Activated T-cell treated with anti-CD3 and anti-CD28 coated beads, Interleukin-2, amount 50 U/mL, for 24 hours (primary cell): ENCODE measurements at regions not wholly inside any gene's neighbourhood (a gene's known extent, or its start where the extent isn't known, plus 50 kb on each side); places are given as distances from the start of the nearest gene placed in this dataset.
"Not testable (repeated sequence)": the region's sequence is repeated elsewhere in the genome, so short reads cannot be mapped to it uniquely, and the experiment has no call there.

Experiments used
- DNase-seq: peaks from one replicate; pipeline ENCODE4 v3.0.0-alpha.2; 2020
- H3K27ac Mint-ChIP-seq: 2 replicates; pipeline ENCODE4 v1.8.0; 2020; ENCODE audit warnings: mild to moderate bottlenecking, mixed read lengths
- H3K27me3 Mint-ChIP-seq: 2 replicates; pipeline ENCODE4 v1.8.0; 2020; ENCODE audit warnings: mixed read lengths
- H3K36me3 Mint-ChIP-seq: 2 replicates; pipeline ENCODE4 v1.8.0; 2020; ENCODE audit warnings: low read depth, mixed read lengths
- H3K4me1 Mint-ChIP-seq: 2 replicates; pipeline ENCODE4 v1.8.0; 2020; ENCODE audit warnings: low read depth, mixed read lengths
- H3K4me3 Mint-ChIP-seq: 2 replicates; pipeline ENCODE4 v1.8.0; 2020; ENCODE audit warnings: mild to moderate bottlenecking, moderate library complexity, mixed read lengths
- H3K9me3 Mint-ChIP-seq: 2 replicates; pipeline ENCODE4 v1.8.0; 2020; ENCODE audit warnings: mixed read lengths

- Mint-ChIP-seq H3K27ac (no peak overlapping the region), H3K4me3 (no peak overlapping the region), H3K9me3 (peaks cover 13% of the 10 kb centered on the region), H3K27me3 (peaks cover 9% of the 10 kb centered on the region), H3K4me1 (no peaks in the 10 kb centered on the region), H3K36me3 (no peaks in the 10 kb centered on the region)
- no peak for DNase-seq
These were observed 151.7 kb upstream of the HDDC2 start for GRCh38 chr6:125453516-125453915.

- no peaks in the 10 kb centered on the region for H3K4me1 Mint-ChIP-seq
- H3K27ac Mint-ChIP-seq = no peak overlapping the region
- DNase-seq = no peak
- H3K4me3 Mint-ChIP-seq = no peak overlapping the region
- peaks cover 8% of the 10 kb centered on the region for H3K27me3 Mint-ChIP-seq
- H3K36me3 Mint-ChIP-seq = no peaks in the 10 kb centered on the region
- peaks cover 18% of the 10 kb centered on the region for H3K9me3 Mint-ChIP-seq
These were observed 152.6 kb upstream of the HDDC2 start for GRCh38 chr6:125454351-125454750.

- not testable (repeated sequence) for DNase-seq
These were observed 156.7 kb upstream of the HDDC2 start for GRCh38 chr6:125458493-125458892.

GRCh38 chr6:125465332-125465731, 163.6 kb upstream of the HDDC2 start:
- DNase-seq = not testable (repeated sequence)

More at GRCh38 chr6:125458493-125458892, 156.7 kb upstream of the HDDC2 start:
- H3K27ac Mint-ChIP-seq, H3K36me3 Mint-ChIP-seq, H3K4me3 Mint-ChIP-seq, H3K27me3 Mint-ChIP-seq, H3K4me1 Mint-ChIP-seq: not testable (repeated sequence)
- H3K9me3 Mint-ChIP-seq = peaks cover 13% of the 10 kb centered on the region

GRCh38 chr6:125469915-125470314, 168.1 kb upstream of the HDDC2 start:
- no peak overlapping the region for H3K4me3 Mint-ChIP-seq
- H3K9me3 Mint-ChIP-seq = peaks cover 2% of the 10 kb centered on the region
- no peak for DNase-seq
- H3K36me3 Mint-ChIP-seq = no peaks in the 10 kb centered on the region
- H3K27ac Mint-ChIP-seq = no peak overlapping the region
- H3K27me3 Mint-ChIP-seq = peaks cover 27% of the 10 kb centered on the region
- no peaks in the 10 kb centered on the region for H3K4me1 Mint-ChIP-seq

More at GRCh38 chr6:125465332-125465731, 163.6 kb upstream of the HDDC2 start:
- not testable (repeated sequence) for H3K36me3 Mint-ChIP-seq, H3K4me1 Mint-ChIP-seq, H3K4me3 Mint-ChIP-seq, H3K9me3 Mint-ChIP-seq, H3K27ac Mint-ChIP-seq
- peaks cover 26% of the 10 kb centered on the region for H3K27me3 Mint-ChIP-seq

DNA sequence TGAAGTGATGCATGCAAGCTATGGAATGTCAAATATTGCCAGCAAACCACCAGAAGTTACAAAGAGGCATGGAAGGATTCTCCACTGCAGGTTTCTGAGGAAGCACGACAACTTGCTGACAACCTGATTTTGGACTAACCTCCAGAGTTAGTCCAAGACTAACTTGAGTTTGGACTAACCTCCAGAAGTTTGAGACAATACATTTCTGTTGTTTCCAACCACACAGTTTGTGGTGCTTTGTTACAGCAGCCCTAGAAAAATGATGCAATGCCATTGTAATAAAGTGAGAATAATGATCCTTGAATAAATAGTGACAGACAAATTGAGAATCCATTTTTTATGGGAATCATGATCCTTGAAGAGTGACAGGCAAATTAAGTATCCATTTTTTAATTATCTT, 169.9 kb upstream of the HDDC2 start:
- peaks cover 21% of the 10 kb centered on the region for H3K27me3 Mint-ChIP-seq
- no peaks in the 10 kb centered on the region for H3K4me1 Mint-ChIP-seq
- no peaks in the 10 kb centered on the region for H3K9me3 Mint-ChIP-seq
- no peaks in the 10 kb centered on the region for H3K36me3 Mint-ChIP-seq
- no peak for DNase-seq
- no peak overlapping the region for H3K4me3 Mint-ChIP-seq
- no peak overlapping the region for H3K27ac Mint-ChIP-seq

DNA sequence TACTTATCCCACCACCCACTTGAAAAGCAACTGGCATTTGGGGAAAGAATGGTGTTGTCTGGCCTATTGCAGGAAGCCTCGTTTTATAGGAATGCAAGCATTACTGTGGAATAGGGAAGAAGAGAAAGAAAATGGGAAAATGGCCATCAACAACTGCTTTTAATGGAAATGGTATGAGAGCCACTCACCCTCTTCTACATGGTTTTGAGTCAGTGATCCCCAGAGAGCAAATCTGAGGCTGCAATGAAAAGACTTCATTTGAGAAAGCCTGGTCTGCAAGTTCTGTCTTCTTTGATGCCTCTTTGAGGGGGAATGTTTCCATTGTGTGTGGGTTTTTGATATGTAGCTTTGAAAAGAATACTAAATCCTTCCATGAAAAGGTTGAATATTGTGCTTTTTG, 172.3 kb upstream of the HDDC2 start:
- H3K4me3 Mint-ChIP-seq = no peak overlapping the region
- no peaks in the 10 kb centered on the region for H3K4me1 Mint-ChIP-seq
- H3K27me3 Mint-ChIP-seq = peaks cover 8% of the 10 kb centered on the region
- no peak for DNase-seq
- H3K27ac Mint-ChIP-seq = no peak overlapping the region
- H3K36me3 Mint-ChIP-seq = no peaks in the 10 kb centered on the region
- no peaks in the 10 kb centered on the region for H3K9me3 Mint-ChIP-seq

GRCh38 chr6:125477156-125477555, 175.4 kb upstream of the HDDC2 start:
- Mint-ChIP-seq H3K9me3 (no peaks in the 10 kb centered on the region), H3K4me3 (no peak overlapping the region), H3K27ac (no peak overlapping the region), H3K36me3 (no peaks in the 10 kb centered on the region), H3K27me3 (peaks cover 3% of the 10 kb centered on the region), H3K4me1 (no peaks in the 10 kb centered on the region)
- no peak for DNase-seq

- H3K27ac Mint-ChIP-seq = no peak overlapping the region
- DNase-seq = no peak
These were observed 176.1 kb upstream of the HDDC2 start for GRCh38 chr6:125477844-125478243.

GRCh38 chr6:125480146-125480545, 178.4 kb upstream of the HDDC2 start:
- no peak for DNase-seq
- H3K27me3 Mint-ChIP-seq = peaks cover 13% of the 10 kb centered on the region

More at GRCh38 chr6:125477844-125478243, 176.1 kb upstream of the HDDC2 start:
- Mint-ChIP-seq H3K27me3 (peaks cover 3% of the 10 kb centered on the region), H3K9me3 (no peaks in the 10 kb centered on the region), H3K4me1 (no peaks in the 10 kb centered on the region), H3K36me3 (no peaks in the 10 kb centered on the region), H3K4me3 (no peak overlapping the region)

DNA sequence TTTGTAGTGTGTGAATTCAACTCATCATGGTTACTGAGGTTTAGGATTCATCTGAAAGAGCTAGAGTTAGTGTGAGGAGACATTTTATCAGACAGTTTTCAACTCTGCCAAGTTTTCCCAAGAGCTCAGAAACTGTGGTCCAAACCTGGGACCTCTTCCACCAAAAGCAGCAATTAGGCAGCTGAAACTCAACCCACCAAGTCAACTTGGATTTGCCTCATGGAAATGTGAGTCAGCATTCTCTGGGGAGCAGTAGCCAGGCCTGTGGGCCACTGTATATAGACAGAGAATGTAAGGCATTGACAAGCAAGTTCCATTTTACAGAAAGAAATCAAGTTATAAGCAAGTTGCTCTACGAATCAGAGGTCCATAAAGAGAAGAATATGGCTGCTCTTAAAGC, 178.8 kb upstream of the HDDC2 start:
- no peak for DNase-seq
- H3K36me3 Mint-ChIP-seq = no peaks in the 10 kb centered on the region
- no peaks in the 10 kb centered on the region for H3K9me3 Mint-ChIP-seq
- peaks cover 13% of the 10 kb centered on the region for H3K27me3 Mint-ChIP-seq
- no peak overlapping the region for H3K4me3 Mint-ChIP-seq
- H3K27ac Mint-ChIP-seq = no peak overlapping the region
- no peaks in the 10 kb centered on the region for H3K4me1 Mint-ChIP-seq

More at GRCh38 chr6:125480146-125480545, 178.4 kb upstream of the HDDC2 start:
- no peaks in the 10 kb centered on the region for H3K9me3 Mint-ChIP-seq
- no peak overlapping the region for H3K27ac Mint-ChIP-seq
- no peaks in the 10 kb centered on the region for H3K36me3 Mint-ChIP-seq
- no peaks in the 10 kb centered on the region for H3K4me1 Mint-ChIP-seq
- H3K4me3 Mint-ChIP-seq = no peak overlapping the region

GRCh38 chr6:125481056-125481455, 179.3 kb upstream of the HDDC2 start:
- no peaks in the 10 kb centered on the region for H3K36me3 Mint-ChIP-seq
- peaks cover 13% of the 10 kb centered on the region for H3K27me3 Mint-ChIP-seq
- DNase-seq = no peak
- H3K4me1 Mint-ChIP-seq = no peaks in the 10 kb centered on the region
- H3K9me3 Mint-ChIP-seq = no peaks in the 10 kb centered on the region
- H3K27ac Mint-ChIP-seq = no peak overlapping the region
- H3K4me3 Mint-ChIP-seq = no peak overlapping the region

DNA sequence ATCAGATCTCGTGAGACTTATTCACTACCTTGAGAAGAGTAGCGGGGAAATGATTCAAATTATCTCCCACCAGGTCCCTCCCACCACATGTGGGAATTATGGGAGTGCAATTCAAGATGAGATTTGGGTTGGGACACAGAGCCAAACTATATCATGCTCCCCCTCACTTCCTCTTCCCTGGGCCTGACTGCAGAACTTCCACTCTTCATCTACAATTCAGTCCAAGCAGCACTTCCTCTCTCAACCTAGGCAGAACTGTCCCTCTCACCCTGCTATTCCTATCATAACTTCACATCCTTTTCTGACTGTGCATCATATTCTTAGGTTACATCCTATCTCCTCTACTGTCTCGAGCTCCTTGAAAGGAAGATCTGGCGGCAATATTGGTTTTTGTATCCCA, 184.0 kb upstream of the HDDC2 start:
- H3K9me3 Mint-ChIP-seq = no peaks in the 10 kb centered on the region
- no peak overlapping the region for H3K27ac Mint-ChIP-seq
- no peaks in the 10 kb centered on the region for H3K4me1 Mint-ChIP-seq
- H3K36me3 Mint-ChIP-seq = no peaks in the 10 kb centered on the region
- DNase-seq = no peak
- H3K4me3 Mint-ChIP-seq = no peak overlapping the region
- peaks cover 16% of the 10 kb centered on the region for H3K27me3 Mint-ChIP-seq

- Mint-ChIP-seq H3K4me3 (no peak overlapping the region), H3K27me3 (peaks cover 15% of the 10 kb centered on the region), H3K9me3 (no peaks in the 10 kb centered on the region), H3K4me1 (no peaks in the 10 kb centered on the region), H3K27ac (no peak overlapping the region), H3K36me3 (no peaks in the 10 kb centered on the region)
- DNase-seq = no peak
These were observed 185.1 kb upstream of the HDDC2 start for GRCh38 chr6:125486881-125487280.

GRCh38 chr6:125489579-125490285, 188.0 kb upstream of the HDDC2 start:
- Mint-ChIP-seq H3K4me3 (no peak overlapping the region), H3K36me3 (no peaks in the 10 kb centered on the region), H3K27me3 (peaks cover 5% of the 10 kb centered on the region), H3K9me3 (no peaks in the 10 kb centered on the region), H3K27ac (no peak overlapping the region), H3K4me1 (no peaks in the 10 kb centered on the region)
- DNase-seq = no peak
